Heart left ventricle (tissue), 16 donors: ENCODE measurements at regions not wholly inside any gene's neighbourhood (a gene's known extent, or its start where the extent isn't known, plus 50 kb on each side); places are given as distances from the start of the nearest gene placed in this dataset.
"Not testable (repeated sequence)": the region's sequence is repeated elsewhere in the genome, so short reads cannot be mapped to it uniquely, and the experiment has no call there.

Experiments used
- ATAC-seq, 4 donors: fragments of 200-7000 bp; cut with Tn5 transposase; one replicate each; pipeline ENCODE4 v1.9.1; 2020 to 2022; ENCODE audit warnings: moderate library complexity in 4 of 4, mild to moderate bottlenecking in 3 of 4, moderate number of reproducible peaks in 1 of 4
- DNase-seq, 5 donors: peaks; one replicate each; pipeline ENCODE4 v3.0.0-alpha.2; 2020
- H3K27ac ChIP-seq, 12 donors: fragments of 200-600 bp; sonication (generic) in 4 of 12; one replicate each; pipeline versions ENCODE4 v1.5.0 to v1.8.0; 2016 to 2022; ENCODE audit warnings: mild to moderate bottlenecking in 2 of 12
- H3K27me3 ChIP-seq, 9 donors: fragments of 200-600 bp; sonication (generic) in 2 of 9; one replicate each; pipeline versions ENCODE4 v1.5.1 to v1.8.0; 2016 to 2022; ENCODE audit warnings: mild to moderate bottlenecking in 3 of 9
- H3K36me3 ChIP-seq, 9 donors: fragments of 200-600 bp; sonication (generic) in 2 of 9; one replicate each; pipeline versions ENCODE4 v1.5.0 to v1.8.0; 2018 to 2022; ENCODE audit warnings: mild to moderate bottlenecking in 2 of 9
- H3K4me1 ChIP-seq, 12 donors: fragments of 200-600 bp; sonication (generic) in 4 of 12; one replicate each; pipeline versions ENCODE4 v1.5.0 to v1.8.0; 2016 to 2022; ENCODE audit warnings: mild to moderate bottlenecking in 3 of 12
- H3K4me3 ChIP-seq, 12 donors: fragments of 200-600 bp; sonication (generic) in 4 of 12; one replicate each; pipeline versions ENCODE4 v1.5.0 to v1.8.0; 2017 to 2022; ENCODE audit warnings: mild to moderate bottlenecking in 9 of 12, moderate library complexity in 4 of 12
- H3K9me3 ChIP-seq, 12 donors: fragments of 200-600 bp; sonication (generic) in 4 of 12; one replicate each; pipeline versions ENCODE4 v1.5.0 to v1.8.0; 2016 to 2022; ENCODE audit warnings: mild to moderate bottlenecking in 1 of 12
- CTCF ChIP-seq, 12 donors: fragments of 200-600 bp; sonication (generic) in 4 of 12; IDR thresholded peaks; one replicate each; pipeline versions ENCODE4 v1.5.0 to v1.8.0; 2018 to 2022; ENCODE audit warnings: antibody characterized with exemption in 12 of 12, mild to moderate bottlenecking in 5 of 12
- POLR2A ChIP-seq, 2 donors: fragments of 450-650 bp; IDR thresholded peaks; one replicate each; pipeline ENCODE4 v1.6.1; 2017; ENCODE audit warnings: antibody characterized with exemption in 2 of 2, mild to moderate bottlenecking in 2 of 2, moderate library complexity in 2 of 2
- WGBS, 4 donors: extraction: QIAGEN DNeasy Blood & Tissue Kit in 2 of 4; methylation state at CpG; one replicate each; pipeline versions ENCODE4 v1.1.5 to v1.1.7; 2013 to 2018; 5-methylcytosine and 5-hydroxymethylcytosine counted together
- intact Hi-C, 10 donors: fragments of 100-400 bp; cut with DNase I; formaldehyde crosslinking; loops; one replicate each; pipeline versions ENCODE4 v1.11.1 to v1.14.2; 2022
- donor health status: ischemic (EF 13 %, LVEDD 7.1; RV severe dilation, severe dysfunction).
- donor health status: healthy with polysubstance abuse.
- donor health status: DM: no; HTN: yes; CAD: no.
- donor health status: DM: no; HTN: no; CAD: no.
- donor health status: ischemic (EF 25% LVEDD 6.9; RV normal size, moderate dysfunction).
- donor health status: ischemic (EF 25% LVEDD 5.7; RV mildly dilated, moderate dysfunction).
- donor health status: healthy.
- donor health status: DM: yes; HTN: yes; CAD: no.
- donor health status: ischemic (EF 35%, LVEDD 5.7; RV mildly dilated, moderate dysfunction).
- donor health status: nonischemic (EF 11% LVEDD 7.7; RV severe dilation, severe dysfunction).
- donor health status: DM: yes; HTN: yes; CAD: no.
- donor health status: PGD.
- donor health status: ischemic (EF 29% LVEDD 5.4; RV normal size, mild dysfunction).
- donor health status: nonischemic (EF 23%, LVEDD 6.1; RV moderate dilation, normal function).

DNA sequence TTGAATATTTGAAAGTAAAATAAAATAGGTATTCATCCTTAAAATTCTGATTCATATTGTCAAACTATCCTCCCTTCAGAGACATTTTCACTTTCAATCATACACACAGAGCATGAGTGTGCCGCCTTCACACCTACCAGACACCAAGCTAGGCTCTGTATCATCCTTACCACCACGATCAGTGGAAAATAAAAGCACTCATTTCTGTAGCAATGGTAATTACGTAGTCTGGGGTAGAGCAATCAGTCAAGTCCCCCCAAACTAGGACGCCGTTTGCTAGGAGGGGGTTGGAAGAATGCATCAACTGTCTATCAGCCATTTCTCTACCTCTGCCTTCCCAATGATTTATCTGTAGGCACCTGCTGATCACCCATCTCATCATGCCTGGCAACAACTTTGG is 84.6 kb upstream of the GRIN2A start:
- H3K27me3 ChIP-seq: peaks cover 0 to 2% (median 0%) of the 10 kb centered on the region in 9 donors
- WGBS, 4 donors: 87 to 93% (median 88%) methylated on average over 5 of the region's 5 CpGs
- DNase-seq: no peak
- no peak for ATAC-seq
- no peaks in the 10 kb centered on the region for H3K36me3 ChIP-seq
- no peaks in the 10 kb centered on the region for H3K9me3 ChIP-seq
- no peak overlapping the region for H3K27ac ChIP-seq
- H3K4me3 ChIP-seq: no peak overlapping the region
- TF ChIP-seq CTCF (IDR thresholded peaks at IDR 0.05) (no peak), POLR2A (IDR thresholded peaks at IDR 0.05) (no peak)
- no peaks in the 10 kb centered on the region for H3K4me1 ChIP-seq
- intact Hi-C loops: no loop called here

GRCh38 chr16:10269632-10270031 is 87.4 kb upstream of the GRIN2A start:
- TF ChIP-seq POLR2A (IDR thresholded peaks at IDR 0.05): no peak
- no peak for TF ChIP-seq CTCF (IDR thresholded peaks at IDR 0.05)
- DNase-seq: no peak
- Histone ChIP-seq H3K4me3 (no peak overlapping the region), H3K27me3 (peaks cover 0 to 2% (median 0%) of the 10 kb centered on the region in 9 donors), H3K9me3 (no peaks in the 10 kb centered on the region), H3K27ac (no peak overlapping the region), H3K4me1 (no peaks in the 10 kb centered on the region), H3K36me3 (no peaks in the 10 kb centered on the region)
- 78 to 85% (median 84%) methylated on average over 1 of the region's 1 CpG for WGBS, 4 donors
- intact Hi-C loops: no loop called here
- no peak for ATAC-seq

GRCh38 chr16:10272250-10272854 is 90.1 kb upstream of the GRIN2A start:
- H3K27ac ChIP-seq, DNase-seq, H3K36me3 ChIP-seq, H3K4me1 ChIP-seq, H3K4me3 ChIP-seq, H3K9me3 ChIP-seq, H3K27me3 ChIP-seq, intact Hi-C loops, ATAC-seq: not testable (repeated sequence)
- 72 to 91% (median 88%) methylated on average over 6 of the region's 6 CpGs for WGBS, 4 donors

DNA sequence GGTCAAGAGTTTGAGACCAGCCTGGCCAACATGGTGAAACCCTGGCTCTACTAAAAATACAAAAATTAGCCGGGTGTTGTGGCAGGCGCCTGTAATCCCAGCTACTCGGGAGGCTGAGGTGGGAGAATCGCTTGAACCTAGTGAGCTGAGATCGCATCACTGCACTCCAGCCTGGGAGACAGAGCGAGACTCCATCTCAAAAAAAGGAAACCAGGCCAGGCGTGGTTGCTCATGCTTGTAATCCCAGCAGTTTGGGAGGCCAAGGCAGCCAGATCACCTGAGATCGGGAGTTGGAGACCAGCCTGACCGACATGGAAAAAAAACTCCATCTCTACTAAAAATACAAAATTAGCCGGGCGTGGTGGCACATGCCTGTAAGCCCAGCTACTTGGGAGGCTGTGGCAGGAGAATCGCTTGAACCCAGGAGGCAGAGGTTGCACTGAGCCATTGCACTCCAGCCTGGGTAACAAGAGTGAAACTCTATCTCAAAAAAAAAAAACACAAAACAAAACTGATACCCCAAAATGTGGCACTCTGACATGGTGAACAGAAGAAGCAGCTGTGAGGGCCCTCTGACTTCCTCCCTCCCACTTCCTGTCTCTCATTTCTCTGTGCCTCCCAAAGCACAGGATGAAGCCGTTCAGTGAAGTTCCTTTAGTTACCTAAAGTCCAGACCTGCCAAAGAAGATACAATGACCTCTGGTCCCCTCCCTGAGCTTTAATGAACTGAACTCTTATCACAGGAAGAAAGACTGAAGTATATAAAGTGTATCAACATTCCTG is 93.2 kb upstream of the GRIN2A start:
- H3K4me1 ChIP-seq, H3K27me3 ChIP-seq, intact Hi-C loops, H3K27ac ChIP-seq, ATAC-seq, DNase-seq, H3K4me3 ChIP-seq, H3K9me3 ChIP-seq, H3K36me3 ChIP-seq: not testable (repeated sequence)
- 90 to 92% (median 91%) methylated on average over 13 of the region's 13 CpGs for WGBS, 4 donors

GRCh38 chr16:10277597-10277996 is 95.4 kb upstream of the GRIN2A start:
- no peak for ATAC-seq

More at GRCh38 chr16:10277597-10277996, 95.4 kb upstream of the GRIN2A start:
- no peaks in the 10 kb centered on the region for H3K27me3 ChIP-seq
- intact Hi-C loops: no loop called here
- WGBS, 4 donors: 85 to 86% (median 86%) methylated on average over 18 of the region's 18 CpGs
- peaks cover 0 to 7% (median 0%) of the 10 kb centered on the region in 12 donors for H3K9me3 ChIP-seq
- no peak for DNase-seq
- no peaks in the 10 kb centered on the region for H3K36me3 ChIP-seq
- no peak overlapping the region for H3K27ac ChIP-seq
- no peaks in the 10 kb centered on the region for H3K4me1 ChIP-seq
- no peak overlapping the region for H3K4me3 ChIP-seq
- no peak for TF ChIP-seq POLR2A (IDR thresholded peaks at IDR 0.05)
- TF ChIP-seq CTCF (IDR thresholded peaks at IDR 0.05): no peak
